GM18498 (cell line): ENCODE measurements at regions not wholly inside any gene's neighbourhood (a gene's known extent, or its start where the extent isn't known, plus 50 kb on each side); places are given as distances from the start of the nearest gene placed in this dataset.

ENCODE experiments used
- ATAC-seq: cut with Tn5 transposase; IDR thresholded peaks from one replicate; pipeline ENCODE4 v1.9.1; 2021; ENCODE audit warnings: mild to moderate bottlenecking, moderate library complexity; ENCODE audit not compliant: unreplicated experiment

DNA sequence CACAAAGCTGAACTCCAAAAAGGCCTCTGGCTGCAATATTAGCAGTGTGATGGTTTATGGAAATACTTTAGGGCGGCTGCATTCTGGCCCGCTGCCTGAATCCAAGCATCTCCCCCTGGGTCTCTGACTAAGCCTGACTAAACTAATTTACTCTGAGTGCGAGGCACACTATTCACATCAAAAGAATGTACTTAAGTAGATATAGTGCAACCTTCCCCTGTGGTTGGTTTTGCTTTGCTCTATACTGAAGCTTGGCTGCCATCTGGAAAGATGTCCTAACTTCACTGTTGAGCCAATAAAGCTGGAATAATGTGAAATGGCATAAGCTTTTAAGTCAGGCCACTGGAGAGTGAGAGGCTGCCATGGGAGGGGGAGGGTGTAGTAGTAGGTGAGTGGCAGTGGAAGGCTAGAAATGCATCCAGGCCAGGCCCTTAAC lies 321.6 kb downstream of the AASDHPPT start:
- no peak for ATAC-seq

DNA sequence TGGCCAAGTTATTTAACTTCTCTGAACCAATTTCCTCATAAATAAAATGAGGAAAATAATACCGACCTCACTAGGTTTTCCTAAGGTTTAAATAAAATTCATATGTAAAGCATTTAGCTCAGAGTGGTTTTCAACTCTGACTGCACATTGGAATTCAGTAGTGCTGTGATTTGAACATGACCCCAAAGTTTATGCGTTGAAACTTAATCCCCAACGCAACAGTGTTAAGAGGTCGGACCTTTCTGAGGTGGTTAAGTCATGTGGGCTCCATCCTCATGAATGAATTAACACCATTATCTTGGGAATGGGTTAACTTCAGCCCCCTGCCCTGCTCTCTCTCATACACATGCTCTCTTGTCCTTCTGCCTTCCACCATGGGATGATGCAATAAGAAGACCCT lies 322.2 kb downstream of the AASDHPPT start:
- ATAC-seq: no peak

DNA sequence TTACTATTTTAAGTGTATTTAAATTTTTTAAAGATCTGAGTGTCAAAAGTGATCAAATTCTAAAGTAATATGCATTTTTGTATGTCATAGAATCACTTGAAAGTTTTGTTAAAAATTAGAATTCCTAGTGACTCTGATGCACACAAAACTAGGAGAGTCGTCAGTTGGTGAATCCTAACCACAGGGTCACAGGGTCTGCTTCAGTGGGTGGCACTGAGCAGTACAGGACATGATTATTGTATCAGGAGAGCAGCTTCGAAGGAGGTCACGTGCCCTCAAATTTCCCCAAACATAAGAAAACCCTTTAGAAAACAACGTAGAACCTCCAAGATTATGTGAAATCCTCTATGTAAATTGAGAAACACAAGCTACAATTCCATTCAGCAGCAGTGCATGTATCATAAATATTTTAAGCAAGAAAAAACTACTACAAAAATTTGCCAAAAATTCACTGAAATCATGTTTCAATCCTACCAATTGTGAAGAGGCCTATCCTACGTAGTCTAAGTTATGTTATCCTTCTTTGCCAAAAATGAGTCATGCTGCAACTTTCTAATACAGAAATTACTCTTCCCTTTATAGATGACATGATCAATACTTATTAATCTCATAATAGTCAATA lies 323.6 kb downstream of the AASDHPPT start:
- ATAC-seq: no peak

DNA sequence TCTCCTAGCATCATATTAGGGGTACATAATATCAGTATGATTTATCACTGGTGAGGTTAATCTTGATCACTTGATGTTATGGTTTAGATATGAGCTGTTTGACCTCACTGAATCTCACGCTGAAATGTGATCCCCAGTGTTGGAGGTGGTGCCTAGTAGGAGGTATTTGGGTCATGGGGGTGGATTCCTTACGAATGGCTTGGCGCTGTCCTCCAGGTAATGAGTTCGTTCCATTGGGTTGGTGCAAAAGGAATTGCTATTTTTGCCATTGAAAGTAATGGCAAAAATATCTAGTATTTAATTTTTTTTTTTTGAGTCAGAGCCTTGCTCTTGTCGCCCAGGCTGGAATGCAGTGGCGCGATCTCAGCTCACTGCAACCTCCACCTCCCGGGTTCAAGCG lies 326.3 kb downstream of the AASDHPPT start:
- no peak for ATAC-seq

DNA sequence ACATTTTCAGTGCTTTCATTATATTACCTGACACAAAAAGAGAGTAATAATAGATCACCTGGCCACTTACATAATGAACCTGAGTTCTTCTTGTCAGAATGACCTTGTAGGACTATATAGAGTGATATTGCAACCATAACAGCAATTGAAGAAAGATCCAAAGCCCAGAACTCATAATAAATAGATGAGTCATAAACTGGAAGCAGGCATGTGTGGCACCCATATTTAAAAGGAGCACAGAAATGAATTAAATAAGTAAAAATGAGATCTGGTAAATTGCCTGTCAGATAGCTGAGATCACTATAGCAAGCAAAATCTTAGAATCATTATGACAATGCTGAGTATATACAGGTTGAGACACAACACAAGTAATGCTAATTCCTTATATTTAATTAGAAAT lies 331.8 kb downstream of the AASDHPPT start:
- no peak for ATAC-seq

DNA sequence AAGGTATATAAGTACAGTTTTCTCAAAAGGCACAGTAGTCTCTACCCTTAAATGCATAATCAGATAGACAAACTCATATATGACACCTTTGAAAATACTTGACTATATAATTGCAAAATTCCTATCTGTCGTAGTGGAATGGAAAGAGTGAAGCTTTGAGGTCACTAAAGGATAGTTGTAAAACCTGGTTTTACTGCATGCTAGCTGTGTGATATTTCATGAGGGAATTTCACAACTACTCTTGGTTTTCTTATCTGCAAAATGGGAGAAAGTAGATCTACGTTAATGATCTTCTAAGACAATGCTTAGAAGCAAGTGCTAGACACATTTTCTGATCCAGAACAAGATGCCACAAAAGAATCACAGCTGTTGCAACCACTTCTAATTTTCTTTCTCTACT lies 332.2 kb downstream of the AASDHPPT start:
- no peak for ATAC-seq

DNA sequence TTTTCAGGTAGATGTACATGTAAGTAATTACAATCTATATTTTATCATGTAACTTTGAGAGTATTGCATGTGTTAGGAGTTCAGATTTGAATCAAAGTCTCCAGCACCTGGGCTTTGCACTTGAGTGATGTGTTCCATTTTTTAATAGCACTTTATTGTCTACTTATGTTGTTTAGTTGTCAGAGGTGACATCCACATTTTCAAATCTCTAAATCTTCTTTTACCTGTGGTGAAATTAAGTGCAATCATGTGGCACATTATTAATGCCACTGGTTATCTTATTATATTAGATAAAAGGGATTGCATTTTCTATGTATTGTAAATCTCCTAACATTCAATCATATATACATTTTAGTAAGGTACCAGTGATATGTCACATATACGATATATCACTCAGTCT lies 333.4 kb downstream of the AASDHPPT start:
- ATAC-seq: no peak

DNA sequence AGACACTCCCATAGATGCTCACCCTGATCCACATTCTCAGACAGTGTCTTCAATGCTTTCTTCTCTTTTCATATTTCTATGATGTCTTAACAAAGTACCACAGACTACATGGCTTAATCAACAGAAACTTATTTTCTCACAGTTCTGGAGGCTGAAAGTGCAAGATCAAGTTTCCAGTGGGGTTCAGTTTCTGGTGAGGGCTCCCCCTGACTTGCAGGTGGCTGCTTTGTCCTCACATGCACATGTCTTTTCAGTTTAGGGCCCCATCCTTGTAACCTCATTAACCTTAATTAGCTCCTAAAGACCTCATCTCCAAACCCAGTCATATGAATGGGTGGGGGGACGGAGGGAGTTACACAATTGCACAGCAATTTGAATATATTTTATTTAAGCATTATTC lies 335.8 kb downstream of the AASDHPPT start:
- no peak for ATAC-seq

DNA sequence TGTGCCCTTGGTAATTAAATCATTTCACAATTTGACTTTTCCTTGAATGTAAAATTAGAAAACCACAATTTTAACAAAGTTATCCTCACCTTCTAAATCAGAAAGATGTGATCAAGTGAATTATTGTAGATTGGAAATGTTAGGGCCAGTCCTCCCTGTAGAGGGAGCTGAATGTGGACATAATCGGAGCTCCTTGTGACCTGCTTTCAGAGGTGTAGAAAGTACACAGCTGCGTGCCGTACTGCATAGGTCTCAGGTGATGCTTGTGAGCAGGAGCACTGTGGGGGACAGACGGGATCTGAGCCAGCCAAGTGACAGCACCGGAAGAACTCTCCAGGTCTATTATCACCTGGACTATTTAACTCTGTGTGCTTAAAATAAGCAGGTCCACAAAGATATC lies 338.0 kb downstream of the AASDHPPT start:
- no peak for ATAC-seq

DNA sequence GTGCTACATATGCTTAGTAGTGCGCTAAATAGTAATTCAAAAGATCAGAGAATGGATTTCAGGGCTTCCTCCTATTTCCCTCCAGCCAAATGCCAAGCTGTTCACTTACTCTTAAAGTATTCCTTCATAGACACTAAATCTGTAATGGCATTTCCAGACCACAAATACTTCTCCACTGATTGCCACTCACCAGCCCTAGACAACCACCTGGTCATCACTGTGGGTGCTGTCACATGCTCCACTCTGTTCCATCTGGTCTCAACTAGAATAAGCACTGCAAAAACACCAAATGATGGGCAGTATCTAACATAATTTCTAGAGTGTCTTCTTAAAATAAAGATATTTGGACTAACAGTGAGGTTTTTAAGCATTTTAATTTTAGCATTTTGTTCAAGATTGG lies 341.3 kb downstream of the AASDHPPT start:
- ATAC-seq: no peak

DNA sequence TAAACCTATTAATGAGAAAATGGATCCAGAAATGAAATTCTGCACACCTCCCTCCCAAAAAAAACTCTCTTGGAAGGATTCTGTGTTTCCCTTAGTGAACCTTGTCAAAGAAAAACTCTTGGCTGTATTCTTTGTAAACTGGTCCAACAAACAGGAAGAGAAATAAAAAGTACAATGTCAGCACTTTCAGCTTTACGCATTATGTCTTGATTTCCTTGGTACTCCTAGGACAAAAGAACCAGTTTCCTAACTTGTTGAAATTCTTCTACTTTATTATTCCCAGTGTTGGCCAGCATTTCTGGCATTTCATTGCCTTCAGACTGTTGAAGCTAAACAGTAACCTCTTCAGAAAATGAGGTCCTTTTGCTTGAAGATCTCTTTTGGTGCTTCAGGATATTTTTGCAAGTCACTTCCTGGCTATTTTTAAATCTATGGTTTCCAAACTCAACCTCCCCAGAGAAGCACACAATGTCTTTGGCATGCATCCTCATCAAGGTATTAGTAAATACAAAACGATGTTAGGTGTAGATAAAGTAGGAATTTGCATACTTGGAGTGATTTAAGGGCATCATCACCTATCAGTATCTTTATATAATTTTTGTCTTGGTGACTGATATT lies 342.7 kb downstream of the AASDHPPT start:
- ATAC-seq: no peak

DNA sequence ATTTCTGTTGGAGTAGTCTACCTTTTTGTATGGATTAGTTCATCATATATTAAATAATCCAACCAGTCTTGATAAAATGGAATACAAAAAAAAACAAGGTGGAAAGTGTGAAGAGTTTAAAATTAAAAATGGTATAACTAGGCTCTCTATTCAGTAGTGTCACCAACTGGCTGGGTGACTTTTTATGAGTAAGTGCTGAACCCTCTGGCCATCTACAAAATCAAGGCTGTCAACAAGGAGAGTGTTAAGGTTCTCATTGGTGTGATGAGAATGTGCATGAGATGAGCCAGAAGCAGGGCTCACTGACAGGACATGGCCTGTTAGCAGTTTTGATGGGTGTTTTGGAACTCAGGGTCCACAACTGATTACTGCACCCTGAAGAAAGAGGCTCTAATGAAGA lies 343.2 kb downstream of the AASDHPPT start:
- no peak for ATAC-seq

DNA sequence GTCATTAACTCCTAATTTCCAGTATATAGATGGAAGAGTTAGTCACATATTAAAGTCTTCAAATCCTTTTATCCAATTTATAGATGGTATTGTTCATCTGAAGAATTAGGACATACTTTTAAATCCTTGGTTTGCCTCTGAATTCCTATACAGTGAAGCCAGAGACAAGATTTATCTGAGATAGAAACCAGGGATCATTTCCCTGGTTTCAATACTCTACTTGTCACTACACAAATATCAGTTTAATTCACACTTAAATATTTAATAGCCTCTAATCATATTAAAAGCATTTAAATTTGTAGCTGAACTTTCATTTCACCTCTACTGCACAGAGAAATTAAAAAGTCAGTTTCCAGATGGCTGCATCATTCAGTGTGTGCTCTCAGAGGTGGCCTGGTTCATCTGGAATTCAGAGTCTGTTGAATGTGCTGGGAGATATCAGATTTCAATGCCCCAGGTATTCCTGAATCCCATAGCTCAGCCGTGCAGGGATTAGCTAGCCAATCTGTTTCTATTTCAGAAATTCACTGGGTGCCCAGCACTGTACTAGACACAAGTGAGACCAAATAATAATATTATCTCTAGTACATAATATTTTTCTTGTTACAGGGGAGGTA lies 344.3 kb downstream of the AASDHPPT start:
- no peak for ATAC-seq

DNA sequence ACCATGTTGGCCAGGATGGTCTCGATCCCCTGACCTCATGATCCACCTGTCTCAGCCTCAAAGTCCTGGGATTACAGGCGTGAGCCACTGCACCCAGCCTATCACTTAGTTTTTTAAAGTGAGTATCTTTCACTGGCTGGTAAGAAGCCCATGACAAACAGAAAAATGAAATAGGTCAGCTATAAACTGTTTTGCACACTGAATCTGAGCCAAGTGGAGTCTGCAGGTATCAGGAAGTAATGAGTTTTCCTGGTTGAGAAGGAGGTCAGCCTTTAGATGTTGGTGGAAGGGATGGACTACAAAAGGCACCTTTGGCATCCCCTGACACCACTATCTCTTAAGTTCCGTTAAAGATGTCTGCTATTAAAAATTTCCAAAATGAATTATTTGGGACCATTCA lies 345.1 kb downstream of the AASDHPPT start:
- no peak for ATAC-seq

DNA sequence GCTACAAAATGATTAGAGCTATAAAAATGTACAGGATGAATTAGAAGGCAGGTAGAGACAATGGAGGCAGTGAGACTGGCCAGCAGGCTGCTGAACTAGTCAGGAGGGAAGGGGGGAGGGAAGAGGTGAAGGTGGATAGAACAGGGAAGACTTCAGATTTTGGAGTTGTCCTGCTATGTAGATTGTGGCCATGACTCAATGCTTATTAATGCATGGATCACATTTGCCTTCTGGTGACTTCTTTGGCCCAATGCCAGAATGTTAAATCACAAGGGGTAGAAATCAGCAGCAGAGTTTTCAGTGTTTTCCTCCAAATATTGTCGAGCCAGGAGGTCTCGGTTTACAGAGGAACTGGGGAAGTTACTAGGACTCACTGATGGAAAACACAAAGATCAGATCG lies 346.6 kb downstream of the AASDHPPT start:
- ATAC-seq: no peak

DNA sequence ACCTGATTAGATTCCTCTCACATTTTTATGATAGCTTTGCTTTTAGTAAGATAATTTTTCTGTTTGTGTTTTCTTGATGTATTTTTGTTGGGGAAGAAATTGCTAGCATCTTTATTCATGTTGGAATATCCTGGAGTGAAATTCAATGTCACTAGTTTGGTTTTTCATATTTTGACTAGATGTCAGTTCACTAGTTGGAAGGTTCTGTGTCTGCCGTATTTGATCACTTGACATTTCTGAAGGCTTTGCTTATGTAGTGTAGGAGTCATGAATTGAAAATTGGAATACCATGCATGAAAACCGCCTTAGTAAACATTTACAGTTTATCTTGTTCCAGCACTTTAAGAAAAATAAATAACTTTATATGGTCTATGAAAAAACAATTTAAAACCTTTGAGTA lies 348.4 kb downstream of the AASDHPPT start:
- no peak for ATAC-seq

DNA sequence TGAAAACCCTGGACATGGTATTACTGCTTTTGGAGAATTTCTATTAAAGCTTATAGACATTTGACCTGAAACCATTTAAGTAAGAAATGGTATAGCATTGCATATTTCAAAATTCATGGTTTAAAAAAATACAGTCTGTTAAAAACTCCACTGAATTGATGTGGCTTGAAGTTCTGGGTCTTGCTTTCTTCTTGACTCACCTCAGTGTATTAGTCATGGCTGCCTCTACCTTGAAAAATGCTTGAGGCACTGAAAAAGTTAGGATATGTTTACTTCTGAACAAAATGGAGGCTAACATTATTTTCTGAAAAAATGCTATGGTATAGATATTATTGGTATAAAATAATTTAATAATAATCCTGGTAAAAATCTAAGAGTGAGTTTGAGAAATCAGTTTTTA lies 349.2 kb downstream of the AASDHPPT start:
- ATAC-seq: no peak

DNA sequence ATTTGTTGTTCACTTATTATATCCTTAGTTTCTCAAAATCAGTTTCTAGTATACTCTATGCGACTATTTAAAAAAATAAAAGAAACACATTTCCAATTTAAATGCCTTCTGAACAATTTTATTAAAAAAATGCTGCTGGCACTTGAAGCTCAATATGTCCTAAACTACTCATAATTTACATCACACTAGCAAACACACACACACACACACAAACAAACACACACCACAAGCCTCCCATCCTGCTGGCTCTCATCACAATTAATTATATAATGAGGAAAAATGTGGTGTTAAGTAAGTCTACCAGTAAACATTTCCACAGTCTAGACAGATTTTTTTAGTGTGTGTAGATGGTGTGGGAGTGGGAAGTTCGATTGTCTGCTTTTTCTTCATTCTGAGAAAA lies 350.3 kb downstream of the AASDHPPT start:
- no peak for ATAC-seq

DNA sequence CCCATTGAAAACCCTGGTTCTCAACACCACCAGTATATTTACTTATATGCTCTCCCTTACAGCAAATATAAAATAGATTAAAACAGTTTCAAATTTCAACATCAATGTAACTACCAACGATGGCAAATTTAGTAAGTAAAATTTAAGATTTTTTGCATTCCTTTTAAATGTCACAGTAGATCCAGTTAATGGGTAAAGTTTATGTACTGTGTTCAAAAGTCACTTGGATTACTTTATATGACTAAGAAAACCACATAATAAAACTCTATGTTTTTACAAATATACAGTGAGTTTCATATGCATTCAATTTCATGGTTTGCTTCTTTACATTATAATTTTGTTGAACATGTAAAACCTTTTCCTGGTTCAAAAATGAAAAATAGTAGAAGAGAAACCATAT lies 364.6 kb downstream of the AASDHPPT start:
- no peak for ATAC-seq

DNA sequence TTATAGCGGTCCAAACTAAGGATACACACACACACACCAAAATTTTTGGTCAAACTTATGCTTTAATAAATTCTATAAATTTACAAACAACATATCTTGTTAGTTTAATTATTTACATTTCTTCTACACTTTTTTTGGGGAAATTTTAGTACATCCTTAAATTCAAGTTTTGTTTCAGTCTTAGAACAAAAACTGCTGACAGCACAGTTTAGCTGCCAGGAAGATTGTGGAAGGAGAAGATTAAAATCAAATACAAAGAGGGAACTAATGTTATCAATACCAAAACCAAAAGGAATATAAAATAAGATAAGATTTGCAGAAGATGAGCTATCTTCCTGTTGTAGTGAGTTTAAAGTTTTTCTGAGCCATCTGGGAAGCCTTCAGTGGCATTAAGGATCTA lies 368.8 kb downstream of the AASDHPPT start:
- no peak for ATAC-seq

DNA sequence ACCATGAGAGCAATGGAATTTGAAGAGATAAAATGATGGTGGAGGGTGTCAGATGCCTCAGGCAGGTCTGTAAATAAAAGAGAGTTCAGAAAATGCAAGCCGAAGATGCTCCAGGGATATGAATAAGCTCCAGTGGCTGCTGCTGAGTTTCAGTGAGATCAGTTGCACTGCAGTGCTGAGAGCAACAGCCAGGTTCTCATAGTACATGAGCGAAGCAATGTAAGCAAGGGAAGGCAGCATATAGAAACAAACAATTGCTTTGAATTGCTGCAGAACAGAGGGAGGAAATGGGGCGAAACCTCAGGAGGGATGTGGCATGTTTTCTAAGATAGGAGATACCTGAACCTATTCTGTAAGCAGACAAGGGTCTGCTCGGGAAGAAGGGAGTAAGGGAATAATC lies 369.5 kb downstream of the AASDHPPT start:
- ATAC-seq: no peak

DNA sequence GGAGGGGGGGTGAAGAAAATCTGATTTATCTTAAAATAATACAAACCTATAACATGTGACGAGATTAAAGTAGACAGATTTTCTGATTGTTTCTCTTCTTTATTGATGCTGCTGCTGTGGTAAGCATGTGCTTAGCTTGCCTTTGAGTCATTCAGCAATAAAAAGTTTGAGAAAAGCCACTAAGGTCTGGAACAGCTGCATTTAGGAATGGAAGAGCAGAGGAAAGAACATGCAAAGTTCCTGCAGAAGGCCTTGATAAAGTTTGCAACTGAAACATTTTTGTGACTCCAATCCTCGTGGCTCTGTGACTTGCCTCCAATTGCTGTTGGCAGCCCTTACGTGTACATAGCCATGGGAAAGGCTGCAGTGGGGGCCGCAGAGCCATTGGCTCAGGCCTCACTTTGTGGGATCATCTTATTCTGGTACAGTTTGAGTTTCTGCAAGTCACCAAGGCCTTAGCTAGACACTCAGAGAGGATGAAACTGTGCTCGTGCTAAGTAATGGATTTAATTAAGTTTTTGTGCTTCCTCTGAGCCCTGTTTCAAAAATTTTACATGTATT lies 370.2 kb downstream of the AASDHPPT start:
- no peak for ATAC-seq
